Heart right ventricle (tissue), 16 donors: ENCODE measurements at regions not wholly inside any gene's neighbourhood (a gene's known extent, or its start where the extent isn't known, plus 50 kb on each side); places are given as distances from the start of the nearest gene placed in this dataset.

Experiments used
- ATAC-seq, 8 donors: fragments of 200-7000 bp; cut with Tn5 transposase; one replicate each; pipeline ENCODE4 v1.9.1; 2020; ENCODE audit warnings: mild to moderate bottlenecking in 8 of 8, moderate library complexity in 8 of 8, moderate number of reproducible peaks in 1 of 8
- DNase-seq, 2 donors: peaks; one replicate each; pipeline ENCODE4 v3.0.0-alpha.2; 2020
- H3K27ac ChIP-seq, 10 donors: fragments of 200-600 bp; sonication (generic) in 2 of 10; one replicate each; pipeline versions ENCODE4 v1.5.0 to v1.8.0; 2020 to 2022; ENCODE audit warnings: mild to moderate bottlenecking in 3 of 10
- H3K27me3 ChIP-seq, 7 donors: fragments of 200-600 bp; one replicate each; pipeline ENCODE4 v1.8.0; 2021 to 2022; ENCODE audit warnings: mild to moderate bottlenecking in 2 of 7
- H3K36me3 ChIP-seq, 9 donors: fragments of 200-600 bp; sonication (generic) in 1 of 9; one replicate each; pipeline versions ENCODE4 v1.5.0 to v1.8.0; 2020 to 2022; ENCODE audit warnings: mild to moderate bottlenecking in 2 of 9
- H3K4me1 ChIP-seq, 9 donors: fragments of 200-600 bp; sonication (generic) in 1 of 9; one replicate each; pipeline versions ENCODE4 v1.5.0 to v1.8.0; 2020 to 2022; ENCODE audit warnings: mild to moderate bottlenecking in 4 of 9
- H3K4me3 ChIP-seq, 10 donors: fragments of 200-600 bp; sonication (generic) in 2 of 10; one replicate each; pipeline versions ENCODE4 v1.5.0 to v1.8.0; 2020 to 2022; ENCODE audit warnings: mild to moderate bottlenecking in 7 of 10, moderate library complexity in 2 of 10
- H3K9me3 ChIP-seq, 11 donors: fragments of 200-600 bp in 10 of 11; sonication (generic) in 2 of 11; one replicate each; pipeline versions ENCODE4 v1.5.0 to v1.8.0; 2013 to 2022; ENCODE audit warnings: mild to moderate bottlenecking in 2 of 11, control low read depth in 1 of 11, moderate library complexity in 1 of 11
- CTCF ChIP-seq, 9 donors: fragments of 200-600 bp; sonication (generic) in 2 of 9; IDR thresholded peaks; one replicate each; pipeline versions ENCODE4 v1.5.0 to v1.8.0; 2021 to 2022; ENCODE audit warnings: antibody characterized with exemption in 9 of 9, mild to moderate bottlenecking in 5 of 9, moderate library complexity in 1 of 9
- WGBS, 2 donors: extraction: QIAGEN DNeasy Blood & Tissue Kit; methylation state at CpG; one replicate each; pipeline ENCODE4 v1.1.7; 2013; ENCODE audit warnings: inconsistent platforms in 1 of 2; 5-methylcytosine and 5-hydroxymethylcytosine counted together
- intact Hi-C, 10 donors: fragments of 100-400 bp; cut with DNase I; formaldehyde crosslinking; loops; one replicate each; pipeline versions ENCODE4 v1.11.1 to v1.14.2; 2022
- donor health status: Arrhythmogenic right ventricular cardiomyopathy.
- donor health status: ischemic (EF 13 %, LVEDD 7.1; RV severe dilation, severe dysfunction).
- donor health status: healthy with polysubstance abuse.
- donor health status: DM: no; HTN: yes; CAD: no.
- donor health status: DM: no; HTN: no; CAD: no.
- donor health status: ischemic (EF 25% LVEDD 6.9; RV normal size, moderate dysfunction).
- donor health status: ischemic (EF 25% LVEDD 5.7; RV mildly dilated, moderate dysfunction).
- donor health status: healthy.
- donor health status: DM: yes; HTN: yes; CAD: no.
- donor health status: Ischemic cardiomyopathy.
- donor health status: ischemic (EF 35%, LVEDD 5.7; RV mildly dilated, moderate dysfunction).
- donor health status: nonischemic (EF 11% LVEDD 7.7; RV severe dilation, severe dysfunction).
- donor health status: DM: yes; HTN: yes; CAD: no.
- donor health status: PGD.
- donor health status: ischemic (EF 29% LVEDD 5.4; RV normal size, mild dysfunction).
- donor health status: nonischemic (EF 23%, LVEDD 6.1; RV moderate dilation, normal function).

GRCh38 chr17:33934696-33935095 lies 320.4 kb upstream of the CCL2 start:
- Histone ChIP-seq H3K4me1 (no peaks in the 10 kb centered on the region), H3K27me3 (peaks cover 0 to 24% (median 8%) of the 10 kb centered on the region in 7 donors), H3K36me3 (no peaks in the 10 kb centered on the region), H3K4me3 (no peak overlapping the region), H3K27ac (no peak overlapping the region), H3K9me3 (no peaks in the 10 kb centered on the region)
- intact Hi-C loops: loop anchor here in 1 of 10 donors (5.0 kb wide), 1 partner anchor 213 kb away; no protein-coding TSS in a partner anchor
- no peak for DNase-seq
- 89% methylated on average over 1 of the region's 1 CpG for WGBS, 2 donors
- no peak for ATAC-seq
- no peak for TF ChIP-seq CTCF (IDR thresholded peaks at IDR 0.05)

GRCh38 chr17:33935822-33936221 lies 319.3 kb upstream of the CCL2 start:
- intact Hi-C loops: loop anchor here in 1 of 10 donors (5.0 kb wide), 1 partner anchor 211 kb away; no protein-coding TSS in a partner anchor
- H3K27ac ChIP-seq: no peak overlapping the region
- H3K36me3 ChIP-seq: no peaks in the 10 kb centered on the region
- H3K27me3 ChIP-seq: peaks cover 0 to 16% (median 6%) of the 10 kb centered on the region in 7 donors
- DNase-seq (no peak), ATAC-seq (no peak)
- peaks cover 0 to 3% (median 0%) of the 10 kb centered on the region in 9 donors for H3K4me1 ChIP-seq
- H3K4me3 ChIP-seq: no peak overlapping the region
- WGBS, 2 donors: 91 to 93% methylated on average over 4 of the region's 4 CpGs
- H3K9me3 ChIP-seq: no peaks in the 10 kb centered on the region
- no peak for TF ChIP-seq CTCF (IDR thresholded peaks at IDR 0.05)

- Histone ChIP-seq H3K27me3 (peaks cover 0 to 10% (median 3%) of the 10 kb centered on the region in 7 donors), H3K27ac (no peak overlapping the region), H3K4me1 (peaks cover 0 to 11% (median 0%) of the 10 kb centered on the region in 9 donors), H3K36me3 (no peaks in the 10 kb centered on the region), H3K4me3 (no peak overlapping the region), H3K9me3 (no peaks in the 10 kb centered on the region)
- TF ChIP-seq CTCF (IDR thresholded peaks at IDR 0.05): no peak
- ATAC-seq (no peak), DNase-seq (no peak)
- intact Hi-C loops: loop anchor here in 1 of 10 donors (5.0 kb wide), 1 partner anchor 211 kb away; no protein-coding TSS in a partner anchor
- 89 to 91% methylated on average over 5 of the region's 5 CpGs for WGBS, 2 donors
Observed at GRCh38 chr17:33936764-33937163, 318.3 kb upstream of the CCL2 start.

GRCh38 chr17:33939959-33940358 lies 315.1 kb upstream of the CCL2 start:
- TF ChIP-seq CTCF (IDR thresholded peaks at IDR 0.05): no peak
- ATAC-seq (no peak), DNase-seq (no peak)
- peaks cover 0 to 21% (median 0%) of the 10 kb centered on the region in 9 donors for H3K4me1 ChIP-seq
- no peak overlapping the region for H3K27ac ChIP-seq
- peaks cover 0 to 6% (median 0%) of the 10 kb centered on the region in 7 donors for H3K27me3 ChIP-seq
- no peaks in the 10 kb centered on the region for H3K36me3 ChIP-seq
- intact Hi-C loops: loop anchor here in 1 of 10 donors (5.0 kb wide), 1 partner anchor 207 kb away; no protein-coding TSS in a partner anchor
- no peaks in the 10 kb centered on the region for H3K9me3 ChIP-seq
- 84 to 86% methylated on average over 4 of the region's 4 CpGs for WGBS, 2 donors
- no peak overlapping the region for H3K4me3 ChIP-seq
